HAP-1 (cell line): ENCODE measurements at regions not wholly inside any gene's neighbourhood (a gene's known extent, or its start where the extent isn't known, plus 50 kb on each side); places are given as distances from the start of the nearest gene placed in this dataset.

ENCODE experiments used
- DNase-seq, 2 experiments: peaks; one replicate each; pipeline ENCODE4 v3.0.0-alpha.2; 2016 to 2020; ENCODE audit warnings: low spot score in 2 of 2
- H3K27me3 ChIP-seq: fragments of 250-450 bp; sonication (Bioruptor Pico); 2 replicates; pipeline ENCODE4 v1.5.1; 2020; ENCODE audit warnings: low read depth, mild to moderate bottlenecking, moderate library complexity
- H3K36me3 ChIP-seq: fragments of 250-450 bp; sonication (Bioruptor Pico); replicated peaks from 2 replicates; pipeline ENCODE4 v1.5.1; 2020; ENCODE audit warnings: mild to moderate bottlenecking
- H3K4me1 ChIP-seq: fragments of 250-450 bp; sonication (Bioruptor Pico); 2 replicates; pipeline ENCODE4 v1.5.1; 2020; ENCODE audit warnings: mild to moderate bottlenecking
- H3K4me3 ChIP-seq: fragments of 250-450 bp; sonication (Bioruptor Pico); 2 replicates; pipeline ENCODE4 v1.5.1; 2020; ENCODE audit warnings: mild to moderate bottlenecking, moderate library complexity
- H3K9me3 ChIP-seq: fragments of 250-450 bp; sonication (Bioruptor Pico); 2 replicates; pipeline ENCODE4 v1.5.1; 2020; ENCODE audit warnings: mild to moderate bottlenecking, moderate library complexity
- in situ Hi-C: fragments of 300-500 bp; cut with MboI; formaldehyde crosslinking; loops from 3 replicates; pipeline ENCODE4 v1.14.3; 2020; ENCODE audit warnings: low sequenced_read_pairs, inconsistent platforms, mixed read lengths

- DNase-seq, result no peak
- in situ Hi-C loops, result no loop called here
These were observed 303.5 kb upstream of the ANO3 start for GRCh38 chr11:26028393-26028911.

GRCh38 chr11:26030399-26030798 lies 301.5 kb upstream of the ANO3 start:
- no peak for DNase-seq
- in situ Hi-C loops, result no loop called here
- Histone ChIP-seq H3K4me3 (no peak overlapping the region), H3K9me3 (no peaks in the 10 kb centered on the region), H3K36me3 (no peaks in the 10 kb centered on the region), H3K4me1 (no peaks in the 10 kb centered on the region), H3K27me3 (no peaks in the 10 kb centered on the region)

More at GRCh38 chr11:26028393-26028911, 303.5 kb upstream of the ANO3 start:
- no peak overlapping the region for H3K4me3 ChIP-seq
- H3K9me3 ChIP-seq, result no peaks in the 10 kb centered on the region
- no peaks in the 10 kb centered on the region for H3K36me3 ChIP-seq
- H3K4me1 ChIP-seq, result no peaks in the 10 kb centered on the region
- no peaks in the 10 kb centered on the region for H3K27me3 ChIP-seq

- no peaks in the 10 kb centered on the region for H3K9me3 ChIP-seq
- no peaks in the 10 kb centered on the region for H3K36me3 ChIP-seq
- in situ Hi-C loops, result no loop called here
- H3K4me1 ChIP-seq, result no peaks in the 10 kb centered on the region
- no peaks in the 10 kb centered on the region for H3K27me3 ChIP-seq
- no peak overlapping the region for H3K4me3 ChIP-seq
- DNase-seq, result no peak
These were observed 299.7 kb upstream of the ANO3 start for GRCh38 chr11:26032241-26032640.

- in situ Hi-C loops, result no loop called here
- Histone ChIP-seq H3K4me3 (no peak overlapping the region), H3K4me1 (no peaks in the 10 kb centered on the region), H3K9me3 (no peaks in the 10 kb centered on the region), H3K27me3 (no peaks in the 10 kb centered on the region; the same call in 1 of the 2 replicates), H3K36me3 (no peaks in the 10 kb centered on the region)
- no peak for DNase-seq
These were observed 296.2 kb upstream of the ANO3 start for GRCh38 chr11:26035696-26036095.

GRCh38 chr11:26037716-26038115 lies 294.2 kb upstream of the ANO3 start:
- DNase-seq, result no peak
- in situ Hi-C loops, result no loop called here
- no peaks in the 10 kb centered on the region for H3K4me1 ChIP-seq
- no peaks in the 10 kb centered on the region for H3K9me3 ChIP-seq
- no peaks in the 10 kb centered on the region for H3K36me3 ChIP-seq
- H3K27me3 ChIP-seq, result no peaks in the 10 kb centered on the region; the same call in 1 of the 2 replicates
- no peak overlapping the region for H3K4me3 ChIP-seq

- Histone ChIP-seq H3K4me1 (no peaks in the 10 kb centered on the region), H3K4me3 (no peak overlapping the region), H3K36me3 (no peaks in the 10 kb centered on the region), H3K9me3 (no peaks in the 10 kb centered on the region), H3K27me3 (no peaks in the 10 kb centered on the region; the same call in 1 of the 2 replicates)
- in situ Hi-C loops, result no loop called here
- DNase-seq, result no peak
These were observed 291.6 kb upstream of the ANO3 start for GRCh38 chr11:26040339-26040738.

GRCh38 chr11:26042113-26042512 lies 289.8 kb upstream of the ANO3 start:
- H3K27me3 ChIP-seq, result peaks cover 3% of the 10 kb centered on the region; the same call in 1 of the 2 replicates
- H3K4me3 ChIP-seq, result no peak overlapping the region
- no peaks in the 10 kb centered on the region for H3K36me3 ChIP-seq
- no peaks in the 10 kb centered on the region for H3K9me3 ChIP-seq
- DNase-seq, result no peak
- H3K4me1 ChIP-seq, result no peaks in the 10 kb centered on the region
- in situ Hi-C loops, result no loop called here

- Histone ChIP-seq H3K4me3 (no peak overlapping the region), H3K9me3 (no peaks in the 10 kb centered on the region), H3K4me1 (no peaks in the 10 kb centered on the region), H3K36me3 (no peaks in the 10 kb centered on the region), H3K27me3 (0 out of 2 replicates have a peak, but pooled peaks cover 3% of the 10 kb centered on the region)
- DNase-seq, result no peak
- in situ Hi-C loops, result no loop called here
These were observed 288.3 kb upstream of the ANO3 start for GRCh38 chr11:26043665-26044064.

- no peak for DNase-seq
- Histone ChIP-seq H3K4me1 (no peaks in the 10 kb centered on the region), H3K9me3 (no peaks in the 10 kb centered on the region), H3K36me3 (no peaks in the 10 kb centered on the region), H3K27me3 (0 out of 2 replicates have a peak, but pooled peaks cover 3% of the 10 kb centered on the region), H3K4me3 (no peak overlapping the region)
- in situ Hi-C loops, result no loop called here
These were observed 287.5 kb upstream of the ANO3 start for GRCh38 chr11:26044389-26044788.

- in situ Hi-C loops, result no loop called here
- H3K27me3 ChIP-seq, result 0 out of 2 replicates have a peak, but pooled peaks cover 3% of the 10 kb centered on the region
- H3K4me3 ChIP-seq, result no peak overlapping the region
- no peaks in the 10 kb centered on the region for H3K36me3 ChIP-seq
- no peak for DNase-seq
- no peaks in the 10 kb centered on the region for H3K4me1 ChIP-seq
- no peaks in the 10 kb centered on the region for H3K9me3 ChIP-seq
These were observed 286.8 kb upstream of the ANO3 start for GRCh38 chr11:26045082-26045481.

- DNase-seq, result no peak
- H3K27me3 ChIP-seq, result 0 out of 2 replicates have a peak, but pooled peaks cover 3% of the 10 kb centered on the region
- in situ Hi-C loops, result no loop called here
- H3K36me3 ChIP-seq, result no peaks in the 10 kb centered on the region
- no peak overlapping the region for H3K4me3 ChIP-seq
- H3K4me1 ChIP-seq, result no peaks in the 10 kb centered on the region
- H3K9me3 ChIP-seq, result no peaks in the 10 kb centered on the region
These were observed 283.7 kb upstream of the ANO3 start for GRCh38 chr11:26048271-26048670.

- H3K9me3 ChIP-seq, result no peaks in the 10 kb centered on the region
- no peaks in the 10 kb centered on the region for H3K36me3 ChIP-seq
- DNase-seq, result no peak
- in situ Hi-C loops, result no loop called here
- H3K4me3 ChIP-seq, result no peak overlapping the region
- no peaks in the 10 kb centered on the region for H3K4me1 ChIP-seq
- no peaks in the 10 kb centered on the region for H3K27me3 ChIP-seq
These were observed 278.0 kb upstream of the ANO3 start for GRCh38 chr11:26053966-26054365.

GRCh38 chr11:26062660-26063059 lies 269.3 kb upstream of the ANO3 start:
- no peak for DNase-seq
- no peaks in the 10 kb centered on the region for H3K4me1 ChIP-seq
- H3K9me3 ChIP-seq, result no peaks in the 10 kb centered on the region
- no peaks in the 10 kb centered on the region for H3K27me3 ChIP-seq
- H3K4me3 ChIP-seq, result no peak overlapping the region
- H3K36me3 ChIP-seq, result no peaks in the 10 kb centered on the region
- in situ Hi-C loops, result no loop called here

GRCh38 chr11:26063915-26064314 lies 268.0 kb upstream of the ANO3 start:
- Histone ChIP-seq H3K4me1 (no peaks in the 10 kb centered on the region), H3K36me3 (no peaks in the 10 kb centered on the region), H3K9me3 (no peaks in the 10 kb centered on the region), H3K27me3 (no peaks in the 10 kb centered on the region), H3K4me3 (no peak overlapping the region)
- in situ Hi-C loops, result no loop called here
- no peak for DNase-seq

GRCh38 chr11:26065944-26066343 lies 266.0 kb upstream of the ANO3 start:
- DNase-seq, result no peak
- no peaks in the 10 kb centered on the region for H3K9me3 ChIP-seq

More at GRCh38 chr11:26065944-26066343, 266.0 kb upstream of the ANO3 start:
- no peaks in the 10 kb centered on the region for H3K27me3 ChIP-seq
- in situ Hi-C loops, result no loop called here
- H3K4me3 ChIP-seq, result no peak overlapping the region
- no peaks in the 10 kb centered on the region for H3K4me1 ChIP-seq
- no peaks in the 10 kb centered on the region for H3K36me3 ChIP-seq
